SK-N-SH (cell line): ENCODE measurements at regions not wholly inside any gene's neighbourhood (a gene's known extent, or its start where the extent isn't known, plus 50 kb on each side); places are given as distances from the start of the nearest gene placed in this dataset.

Experiments used
- CTCF ChIA-PET: fragments of 300-600, 350-600 bp; formaldehyde crosslinking; extraction: SDS; loops from one replicate; lab custom pipeline; 2021; lab: Yijun Ruan, JAX
- POLR2A ChIA-PET: fragments of 350-600 bp; sonication (Branson Sonifier 250); formaldehyde crosslinking; extraction: SDS; loops from one replicate; lab custom pipeline; 2020; ENCODE audit warnings: antibody characterized with exemption, inconsistent platforms; lab: Yijun Ruan, JAX
- DNase-seq: peaks from one replicate; pipeline ENCODE4 v3.0.0; 2012
- H2AFZ ChIP-seq: fragments of 200-600 bp; sonication (generic); 2 replicates; pipeline ENCODE4 v1.8.1; 2016; ENCODE audit warnings: antibody characterized with exemption, mild to moderate bottlenecking, low read depth
- H3F3A ChIP-seq: fragments of 200-600 bp; sonication (generic); replicated peaks from 2 replicates; pipeline ENCODE3; 2016; ENCODE audit warnings: antibody characterized with exemption, mild to moderate bottlenecking; ENCODE audit not compliant: insufficient read depth
- H3K27ac ChIP-seq, 2 experiments: fragments of 200-500 bp in 1 of 2; fragments of 200-600 bp in 1 of 2; sonication (Bioruptor generic) in 1 of 2; sonication (generic), shearing (Covaris generic) in 1 of 2; 2 replicates each; pipeline versions ENCODE4 v1.5.1 to v1.6.1; 2014 to 2016; ENCODE audit warnings: low read depth in 2 of 2, inconsistent platforms in 1 of 2, low read length in 1 of 2, mild to moderate bottlenecking in 1 of 2, mixed read lengths in 1 of 2
- H3K27me3 ChIP-seq: fragments of 200-600 bp; sonication (generic), shearing (Covaris generic); 2 replicates; pipeline ENCODE4 v1.6.1; 2016; ENCODE audit warnings: mixed run types; ENCODE audit not compliant: insufficient read depth
- H3K36me3 ChIP-seq, 2 experiments: fragments of 200-500 bp in 1 of 2; fragments of 200-600 bp in 1 of 2; sonication (Bioruptor generic) in 1 of 2; sonication (generic) in 1 of 2; replicated peaks in 1 of 2; 2 replicates each; pipeline versions ENCODE3 to v1.5.1; 2014 to 2016; ENCODE audit warnings: low read length in 1 of 2, mild to moderate bottlenecking in 1 of 2; ENCODE audit not compliant: insufficient read depth in 2 of 2, control insufficient read depth in 1 of 2
- H3K4me1 ChIP-seq, 2 experiments: fragments of 200-500 bp in 1 of 2; fragments of 200-600 bp in 1 of 2; sonication (Bioruptor generic) in 1 of 2; sonication (generic), shearing (Covaris generic) in 1 of 2; 2 replicates each; pipeline versions ENCODE4 v1.5.1 to v1.6.1; 2014 to 2016; ENCODE audit warnings: low read depth in 1 of 2, low read length in 1 of 2, mixed run types in 1 of 2; ENCODE audit not compliant: insufficient read depth in 2 of 2, control insufficient read depth in 1 of 2
- H3K4me2 ChIP-seq: fragments of 200-600 bp; sonication (generic), shearing (Covaris generic); 2 replicates; pipeline ENCODE4 v1.6.1; 2017; ENCODE audit warnings: mixed run types
- H3K4me3 ChIP-seq, 2 experiments: fragments of 200-500 bp in 1 of 2; fragments of 200-600 bp in 1 of 2; sonication (Bioruptor generic) in 1 of 2; sonication (generic), shearing (Covaris generic) in 1 of 2; 2 replicates each; pipeline versions ENCODE4 v1.5.1 to v1.8.1; 2014 to 2016; ENCODE audit warnings: low read depth in 2 of 2, inconsistent platforms in 1 of 2, low read length in 1 of 2, mild to moderate bottlenecking in 1 of 2, mixed read lengths in 1 of 2, moderate library complexity in 1 of 2
- H3K79me2 ChIP-seq: fragments of 200-600 bp; sonication (generic); 2 replicates; pipeline ENCODE4 v1.8.1; 2017; ENCODE audit warnings: mild to moderate bottlenecking; ENCODE audit not compliant: insufficient read depth
- H3K9ac ChIP-seq: fragments of 200-600 bp; sonication (generic); 2 replicates; pipeline ENCODE4 v1.6.1; 2017; ENCODE audit warnings: mixed run types
- H3K9me2 ChIP-seq: fragments of 200-600 bp; sonication (generic); 2 replicates; pipeline ENCODE4 v1.6.1; 2017; ENCODE audit warnings: mixed run types
- H3K9me3 ChIP-seq: fragments of 200-600 bp; sonication (generic); 2 replicates; pipeline ENCODE4 v1.6.1; 2017; ENCODE audit warnings: mixed run types, mild to moderate bottlenecking, moderate library complexity
- H4K20me1 ChIP-seq: fragments of 200-600 bp; sonication (generic); 2 replicates; pipeline ENCODE4 v1.6.1; 2017; ENCODE audit warnings: mild to moderate bottlenecking, mixed run types; ENCODE audit not compliant: insufficient read depth
- CTCF ChIP-seq: fragments of 200-600 bp; sonication (generic); IDR thresholded peaks from 2 replicates; pipeline ENCODE4 v1.6.1; 2017; ENCODE audit warnings: antibody characterized with exemption, mild to moderate bottlenecking, moderate library complexity
- EZH2phosphoT487 ChIP-seq: fragments of 200-600 bp; sonication (generic); IDR thresholded peaks from 2 replicates; pipeline ENCODE4 v1.6.1; 2017; ENCODE audit warnings: low read depth, mixed run types, mild to moderate bottlenecking, antibody characterized with exemption, moderate library complexity, borderline replicate concordance
- GABPA ChIP-seq: IDR thresholded peaks from 2 replicates; pipeline ENCODE4 v1.4.0; 2012; ENCODE audit warnings: low read depth, mild to moderate bottlenecking
- PBX3 ChIP-seq: IDR thresholded peaks from 2 replicates; pipeline ENCODE4; 2012
- POLR2AphosphoS5 ChIP-seq: IDR thresholded peaks from 2 replicates; pipeline ENCODE4 v1.6.1; 2012; ENCODE audit warnings: low read depth, low read length
- RCOR1 ChIP-seq: fragments of 150-350 bp; IDR thresholded peaks from 2 replicates; pipeline ENCODE4 v1.6.1; 2017; ENCODE audit warnings: antibody characterized with exemption, low read length
- REST ChIP-seq: IDR thresholded peaks from 2 replicates; pipeline ENCODE4 v1.6.1; 2012; ENCODE audit warnings: mild to moderate bottlenecking, low read depth, low read length, moderate library complexity
- TEAD4 ChIP-seq: IDR thresholded peaks from 2 replicates; pipeline ENCODE4 v1.4.0; 2012; ENCODE audit warnings: mild to moderate bottlenecking, borderline replicate concordance; ENCODE audit not compliant: insufficient read depth
- ZBTB33 ChIP-seq: IDR thresholded peaks from 2 replicates; pipeline ENCODE4 v1.4.0; 2012; ENCODE audit warnings: low read depth, borderline replicate concordance
- WGBS: methylation state at CpG from one replicate; pipeline ENCODE4 v1.1.6; 2017; ENCODE audit warnings: low lambda C conversion rate; 5-methylcytosine and 5-hydroxymethylcytosine counted together

- no peak overlapping the region for H2AFZ ChIP-seq
- no peaks in the 10 kb centered on the region for H3K79me2 ChIP-seq
- H3K27me3 ChIP-seq = no peaks in the 10 kb centered on the region
- H3K4me2 ChIP-seq = no peak overlapping the region
- no peaks in the 10 kb centered on the region for H3K9me3 ChIP-seq
- no peaks in the 10 kb centered on the region for H4K20me1 ChIP-seq
- no peak for DNase-seq
- 94% methylated on average over 2 of the region's 2 CpGs for WGBS
- no peak overlapping the region for H3K4me3 ChIP-seq
- no peaks in the 10 kb centered on the region for H3K9me2 ChIP-seq
- no peak for TF ChIP-seq PBX3
- TF ChIP-seq RCOR1 = no peak
- no peak for TF ChIP-seq ZBTB33
- no peak for TF ChIP-seq GABPA
- no peak for TF ChIP-seq POLR2AphosphoS5
- TF ChIP-seq CTCF = no peak
- TF ChIP-seq EZH2phosphoT487 = no peak
- TF ChIP-seq REST = no peak
- TF ChIP-seq TEAD4 = no peak
- H3K36me3 ChIP-seq = no peaks in the 10 kb centered on the region
- no peak overlapping the region for H3K9ac ChIP-seq
- ChIA-PET CTCF (no interaction called here), POLR2A (no interaction called here)
- H3F3A ChIP-seq = no peaks in the 10 kb centered on the region
- H3K27ac ChIP-seq = no peak overlapping the region
- H3K4me1 ChIP-seq = no peaks in the 10 kb centered on the region
Observed at GRCh38 chr2:138247302-138247701, 254.3 kb upstream of the SPOPL start.
